Smooth muscle cell (in vitro differentiated cells): ENCODE measurements at regions not wholly inside any gene's neighbourhood (a gene's known extent, or its start where the extent isn't known, plus 50 kb on each side); places are given as distances from the start of the nearest gene placed in this dataset.
"Not testable (repeated sequence)": the region's sequence is repeated elsewhere in the genome, so short reads cannot be mapped to it uniquely, and the experiment has no call there.

ENCODE experiments used
- DNase-seq: peaks from one replicate; lab custom pipeline; 2025; ENCODE audit not compliant: unreplicated experiment; lab: John Stamatoyannopoulos, UW
- H2AFZ ChIP-seq: fragments of 200-600 bp; sonication (generic); 2 replicates; pipeline ENCODE4 v1.6.0; 2016; ENCODE audit warnings: antibody characterized with exemption, low read depth, mild to moderate bottlenecking
- H3F3A ChIP-seq: fragments of 200-600 bp; sonication (generic); 2 replicates; pipeline ENCODE4 v1.6.0; 2017; ENCODE audit warnings: antibody characterized with exemption, low read depth
- H3K27ac ChIP-seq: fragments of 200-600 bp; sonication (generic); 2 replicates; pipeline ENCODE4 v1.5.1; 2016; ENCODE audit warnings: low read depth, mild to moderate bottlenecking
- H3K27me3 ChIP-seq: fragments of 200-600 bp; sonication (generic); 2 replicates; pipeline ENCODE4 v1.6.1; 2016; ENCODE audit warnings: low read depth, mild to moderate bottlenecking
- H3K36me3 ChIP-seq: fragments of 200-600 bp; sonication (generic); 2 replicates; pipeline ENCODE4 v1.5.1; 2016; ENCODE audit warnings: low read depth
- H3K4me1 ChIP-seq: fragments of 200-600 bp; sonication (generic); 2 replicates; pipeline ENCODE4 v1.5.1; 2016; ENCODE audit warnings: low read depth
- H3K4me2 ChIP-seq: fragments of 200-600 bp; sonication (generic); 2 replicates; pipeline ENCODE4 v1.6.0; 2016; ENCODE audit warnings: mild to moderate bottlenecking
- H3K4me3 ChIP-seq: fragments of 200-600 bp; sonication (generic); 2 replicates; pipeline ENCODE4 v1.5.1; 2016; ENCODE audit warnings: mild to moderate bottlenecking
- H3K79me2 ChIP-seq: fragments of 200-600 bp; sonication (generic); 2 replicates; pipeline ENCODE4 v1.6.0; 2016; ENCODE audit warnings: low read depth, mild to moderate bottlenecking
- H3K9ac ChIP-seq: fragments of 200-600 bp; sonication (generic); 2 replicates; pipeline ENCODE4 v1.6.0; 2016; ENCODE audit warnings: low read depth
- H3K9me3 ChIP-seq: fragments of 200-600 bp; sonication (generic); replicated peaks from 2 replicates; pipeline ENCODE4 v1.5.1; 2016; ENCODE audit warnings: low read depth
- H4K20me1 ChIP-seq: fragments of 200-600 bp; sonication (generic); 2 replicates; pipeline ENCODE4 v1.6.0; 2016; ENCODE audit warnings: low read depth
- CTCF ChIP-seq: fragments of 200-600 bp; sonication (generic); IDR thresholded peaks from 2 replicates; pipeline ENCODE4 v1.5.1; 2017; ENCODE audit warnings: borderline replicate concordance, mild to moderate bottlenecking, antibody characterized with exemption; ENCODE audit not compliant: insufficient read depth, poor library complexity, severe bottlenecking
- WGBS: methylation state at CpG from one replicate; pipeline ENCODE4 v1.1.7; 2016; ENCODE audit warnings: low lambda C conversion rate; 5-methylcytosine and 5-hydroxymethylcytosine counted together

- DNase-seq: no peak
- no peaks in the 10 kb centered on the region for H4K20me1 ChIP-seq
- no peaks in the 10 kb centered on the region for H3K9me3 ChIP-seq
- no peak overlapping the region for H3K4me3 ChIP-seq
- H3K27me3 ChIP-seq: no peaks in the 10 kb centered on the region
- H2AFZ ChIP-seq: no peak overlapping the region
- no peaks in the 10 kb centered on the region for H3K79me2 ChIP-seq
- 63% methylated on average over 3 of the region's 3 CpGs for WGBS
- no peak for TF ChIP-seq CTCF
- H3K27ac ChIP-seq: no peak overlapping the region
- H3K4me2 ChIP-seq: no peak overlapping the region
- H3K4me1 ChIP-seq: no peaks in the 10 kb centered on the region
- H3K9ac ChIP-seq: no peak overlapping the region
- no peaks in the 10 kb centered on the region for H3K36me3 ChIP-seq
- H3F3A ChIP-seq: no peaks in the 10 kb centered on the region
Measured at GRCh38 chr9:82911996-82912395, 150.9 kb downstream of the RASEF start.

- DNase-seq: no peak
- TF ChIP-seq CTCF: no peak
- no peaks in the 10 kb centered on the region for H3F3A ChIP-seq
- H3K9ac ChIP-seq: no peak overlapping the region
- no peak overlapping the region for H3K4me2 ChIP-seq
- H3K27me3 ChIP-seq: no peaks in the 10 kb centered on the region
- H4K20me1 ChIP-seq: no peaks in the 10 kb centered on the region
- no peak overlapping the region for H3K27ac ChIP-seq
- no peaks in the 10 kb centered on the region for H3K4me1 ChIP-seq
- no peak overlapping the region for H3K4me3 ChIP-seq
- 69% methylated on average over 1 of the region's 1 CpG for WGBS
- no peaks in the 10 kb centered on the region for H3K79me2 ChIP-seq
- no peak overlapping the region for H2AFZ ChIP-seq
- no peaks in the 10 kb centered on the region for H3K9me3 ChIP-seq
- no peaks in the 10 kb centered on the region for H3K36me3 ChIP-seq
Measured at GRCh38 chr9:82912645-82913044, 150.3 kb downstream of the RASEF start.

GRCh38 chr9:82916238-82916637 lies 146.7 kb downstream of the RASEF start:
- not testable (repeated sequence) for H3K9me3 ChIP-seq, H3F3A ChIP-seq, H4K20me1 ChIP-seq, DNase-seq, H3K4me3 ChIP-seq, H3K4me2 ChIP-seq, H3K27me3 ChIP-seq, H3K27ac ChIP-seq, H3K36me3 ChIP-seq, H2AFZ ChIP-seq, H3K9ac ChIP-seq, H3K79me2 ChIP-seq, H3K4me1 ChIP-seq
- 89% methylated on average over 1 of the region's 1 CpG for WGBS

GRCh38 chr9:82920154-82920553 lies 142.8 kb downstream of the RASEF start:
- no peaks in the 10 kb centered on the region for H4K20me1 ChIP-seq
- H3K4me3 ChIP-seq: no peak overlapping the region
- no peak for TF ChIP-seq CTCF
- H3K9ac ChIP-seq: no peak overlapping the region
- no peaks in the 10 kb centered on the region for H3K79me2 ChIP-seq
- H2AFZ ChIP-seq: no peak overlapping the region
- H3K4me2 ChIP-seq: no peak overlapping the region
- H3K36me3 ChIP-seq: no peaks in the 10 kb centered on the region
- no peak overlapping the region for H3K27ac ChIP-seq
- H3K27me3 ChIP-seq: no peaks in the 10 kb centered on the region
- 94% methylated on average over 2 of the region's 2 CpGs for WGBS
- no peaks in the 10 kb centered on the region for H3K9me3 ChIP-seq
- no peaks in the 10 kb centered on the region for H3F3A ChIP-seq
- H3K4me1 ChIP-seq: peaks cover 7% of the 10 kb centered on the region
- no peak for DNase-seq
